Adrenal gland (tissue), 9 donors: ENCODE measurements at regions not wholly inside any gene's neighbourhood (a gene's known extent, or its start where the extent isn't known, plus 50 kb on each side); places are given as distances from the start of the nearest gene placed in this dataset.
"Not testable (repeated sequence)": the region's sequence is repeated elsewhere in the genome, so short reads cannot be mapped to it uniquely, and the experiment has no call there.

ENCODE experiments used
- DNase-seq, 7 donors: peaks; one replicate each; pipeline ENCODE4 v3.0.0-alpha.2; 2019 to 2020
- H3K27ac ChIP-seq, 5 donors: fragments of 200-600 bp; sonication (generic) in 4 of 5; 1 replicate in 3 of 5; 2 replicates in 2 of 5; pipeline versions ENCODE4 v1.5.1 to v1.8.0; 2016 to 2020; ENCODE audit warnings: mild to moderate bottlenecking in 1 of 5
- H3K27me3 ChIP-seq: fragments of 200-600 bp; 2 replicates; pipeline ENCODE4 v1.8.0; 2021
- H3K36me3 ChIP-seq, 2 donors: fragments of 200-600 bp; replicated peaks in 1 of 2; 1 replicate in 1 of 2; 2 replicates in 1 of 2; pipeline versions ENCODE4 v1.5.1 to v1.8.0; 2018 to 2022
- H3K4me1 ChIP-seq, 2 donors: fragments of 200-600 bp; replicated peaks in 1 of 2; 1 replicate in 1 of 2; 2 replicates in 1 of 2; pipeline versions ENCODE4 v1.5.1 to v1.8.0; 2018 to 2021
- H3K4me3 ChIP-seq, 4 donors: fragments of 200-600 bp; sonication (generic) in 3 of 4; one replicate each; pipeline ENCODE4 v1.5.1; 2016 to 2018
- H3K9me3 ChIP-seq, 3 donors: fragments of 200-600 bp; sonication (generic) in 1 of 3; replicated peaks in 1 of 3; 1 replicate in 2 of 3; 2 replicates in 1 of 3; pipeline versions ENCODE4 v1.5.1 to v1.8.0; 2016 to 2021
- CTCF ChIP-seq, 6 experiments: fragments of 450-650 bp in 4 of 6; fragments of 200-600 bp in 2 of 6; sonication (generic) in 1 of 6; IDR thresholded peaks; 1 replicate in 5 of 6; 2 replicates in 1 of 6; pipeline versions ENCODE4 v1.5.1 to v1.8.0; 2016 to 2021; ENCODE audit warnings: antibody characterized with exemption in 6 of 6, mild to moderate bottlenecking in 2 of 6, moderate library complexity in 1 of 6
- POLR2A ChIP-seq, 2 donors: fragments of 450-650 bp; IDR thresholded peaks; one replicate each; pipeline ENCODE4 v1.6.1; 2017; ENCODE audit warnings: antibody characterized with exemption in 2 of 2, mild to moderate bottlenecking in 2 of 2, moderate library complexity in 1 of 2
- WGBS, 4 donors: extraction: QIAGEN DNeasy Blood & Tissue Kit in 2 of 4; methylation state at CpG; one replicate each; pipeline versions ENCODE4 v1.1.5 to v1.1.7; 2013 to 2017; 5-methylcytosine and 5-hydroxymethylcytosine counted together
- intact Hi-C, 2 donors: fragments of 100-400 bp; cut with DNase I; formaldehyde crosslinking; loops; one replicate each; pipeline versions ENCODE4 v1.14.1 to v1.15.0; 2022 to 2023
- donor health status: healthy with polysubstance abuse.
- donor health status: Bipolar disorder and iron deficiency.
- donor health status: DM: yes; HTN: yes; CAD: no.
- donor health status: DM: no; HTN: no; CAD: no.
- donor health status: DM: no; HTN: no; CAD: no.

GRCh38 chr9:7315746-7316145 lies 483.8 kb downstream of the DMAC1 start:
- no peak for DNase-seq
- 58 to 71% (median 63%) methylated on average over 3 of the region's 3 CpGs for WGBS, 4 donors
- H3K36me3 ChIP-seq, result no peaks in the 10 kb centered on the region
- no peak overlapping the region for H3K4me3 ChIP-seq
- H3K27me3 ChIP-seq, result no peaks in the 10 kb centered on the region
- H3K27ac ChIP-seq, result peak overlapping the region in 2 of 5 donors; percentile 13 to 59
- no peaks in the 10 kb centered on the region for H3K4me1 ChIP-seq
- H3K9me3 ChIP-seq, result peaks cover 0 to 16% (median 0%) of the 10 kb centered on the region in 3 donors
- intact Hi-C loops, result no loop called here
- TF ChIP-seq POLR2A (IDR thresholded peaks at IDR 0.05) (no peak), CTCF (IDR thresholded peaks at IDR 0.05) (no peak)

GRCh38 chr9:7315116-7315515 lies 484.5 kb downstream of the DMAC1 start:
- Histone ChIP-seq H3K27ac (no peak overlapping the region), H3K36me3 (no peaks in the 10 kb centered on the region), H3K4me3 (no peak overlapping the region), H3K4me1 (no peaks in the 10 kb centered on the region), H3K9me3 (peaks cover 0 to 16% (median 0%) of the 10 kb centered on the region in 3 donors), H3K27me3 (no peaks in the 10 kb centered on the region)
- TF ChIP-seq POLR2A (IDR thresholded peaks at IDR 0.05), result no peak
- no peak for TF ChIP-seq CTCF (IDR thresholded peaks at IDR 0.05)
- no peak for DNase-seq
- intact Hi-C loops, result no loop called here
- WGBS, 4 donors, result 79 to 90% (median 88%) methylated on average over 2 to 3 of the region's 3 CpGs

GRCh38 chr9:7313389-7313788 lies 486.2 kb downstream of the DMAC1 start:
- WGBS, 4 donors, result 79 to 100% (median 89%) methylated on average over 1 of the region's 1 CpG
- H3K27me3 ChIP-seq, result no peaks in the 10 kb centered on the region
- H3K9me3 ChIP-seq, result peaks cover 0 to 23% (median 0%) of the 10 kb centered on the region in 3 donors
- H3K4me3 ChIP-seq, result no peak overlapping the region
- no peak for TF ChIP-seq CTCF (IDR thresholded peaks at IDR 0.05)
- no peak for TF ChIP-seq POLR2A (IDR thresholded peaks at IDR 0.05)
- H3K4me1 ChIP-seq, result no peaks in the 10 kb centered on the region
- no peaks in the 10 kb centered on the region for H3K36me3 ChIP-seq
- intact Hi-C loops, result no loop called here
- H3K27ac ChIP-seq, result no peak overlapping the region
- DNase-seq, result no peak

GRCh38 chr9:7309051-7309450 lies 490.5 kb downstream of the DMAC1 start:
- intact Hi-C loops, H3K4me3 ChIP-seq, H3K4me1 ChIP-seq, H3K36me3 ChIP-seq, H3K27me3 ChIP-seq, H3K27ac ChIP-seq, DNase-seq: not testable (repeated sequence)
- H3K9me3 ChIP-seq, result peaks cover 0 to 23% (median 0%) of the 10 kb centered on the region in 3 donors
- 79 to 91% (median 80%) methylated on average over 7 of the region's 7 CpGs for WGBS, 4 donors

- Histone ChIP-seq H3K27ac (no peak overlapping the region), H3K27me3 (no peaks in the 10 kb centered on the region), H3K4me1 (no peaks in the 10 kb centered on the region), H3K36me3 (no peaks in the 10 kb centered on the region), H3K4me3 (no peak overlapping the region), H3K9me3 (peaks cover 0 to 6% (median 0%) of the 10 kb centered on the region in 3 donors)
- intact Hi-C loops, result no loop called here
- 79 to 90% (median 85%) methylated on average over 3 of the region's 3 CpGs for WGBS, 4 donors
- TF ChIP-seq CTCF (IDR thresholded peaks at IDR 0.05) (no peak), POLR2A (IDR thresholded peaks at IDR 0.05) (no peak)
- no peak for DNase-seq
Observed at GRCh38 chr9:7305677-7306076, 493.9 kb downstream of the DMAC1 start.
